Medulla oblongata (tissue), 1 donor: ENCODE measurements at regions not wholly inside any gene's neighbourhood (a gene's known extent, or its start where the extent isn't known, plus 50 kb on each side); places are given as distances from the start of the nearest gene placed in this dataset.
"Not testable (repeated sequence)": the region's sequence is repeated elsewhere in the genome, so short reads cannot be mapped to it uniquely, and the experiment has no call there.

Experiments used
- DNase-seq: peaks from one replicate; pipeline ENCODE4 v3.0.0-alpha.2; 2015; ENCODE audit errors: extremely low spot score

- no peak for DNase-seq
Observed at GRCh38 chrY:7806592-7807515, 895.3 kb upstream of the AMELY start.

- DNase-seq, result no peak
Observed at GRCh38 chrY:7805624-7806023, 894.1 kb upstream of the AMELY start.

GRCh38 chrY:7803737-7804136 is 892.2 kb upstream of the AMELY start:
- no peak for DNase-seq

- DNase-seq, result no peak
Observed at GRCh38 chrY:7796128-7796527, 884.6 kb upstream of the AMELY start.

- no peak for DNase-seq
Observed at GRCh38 chrY:7794441-7794840, 882.9 kb upstream of the AMELY start.

GRCh38 chrY:7793989-7794388 is 882.4 kb upstream of the AMELY start:
- no peak for DNase-seq

- no peak for DNase-seq
Observed at GRCh38 chrY:7792431-7792830, 880.9 kb upstream of the AMELY start.

- DNase-seq, result no peak
Observed at GRCh38 chrY:7781501-7781900, 869.9 kb upstream of the AMELY start.

GRCh38 chrY:7775436-7775835 is 863.9 kb upstream of the AMELY start:
- not testable (repeated sequence) for DNase-seq

- no peak for DNase-seq
Observed at GRCh38 chrY:7771771-7772170, 860.2 kb upstream of the AMELY start.

GRCh38 chrY:7769790-7770375 is 858.3 kb upstream of the AMELY start:
- no peak for DNase-seq

- DNase-seq, result no peak
Observed at GRCh38 chrY:7768901-7769300, 857.3 kb upstream of the AMELY start.

- no peak for DNase-seq
Observed at GRCh38 chrY:7753711-7754110, 842.2 kb upstream of the AMELY start.

GRCh38 chrY:7746781-7747180 is 835.2 kb upstream of the AMELY start:
- DNase-seq, result no peak

GRCh38 chrY:7745581-7745901 is 834.0 kb upstream of the AMELY start:
- DNase-seq, result no peak

GRCh38 chrY:7744691-7745580 is 833.4 kb upstream of the AMELY start:
- no peak for DNase-seq

- DNase-seq, result no peak
Observed at GRCh38 chrY:7736847-7737365, 825.4 kb upstream of the AMELY start.

- DNase-seq, result no peak
Observed at GRCh38 chrY:7731651-7732050, 820.1 kb upstream of the AMELY start.

GRCh38 chrY:7730664-7731063 is 819.1 kb upstream of the AMELY start:
- no peak for DNase-seq

- DNase-seq, result no peak
Observed at GRCh38 chrY:7730071-7730470, 818.5 kb upstream of the AMELY start.

GRCh38 chrY:7729318-7730011 is 817.9 kb upstream of the AMELY start:
- DNase-seq, result no peak

- DNase-seq, result no peak
Observed at GRCh38 chrY:7728935-7729317, 817.4 kb upstream of the AMELY start.
